GM18907 (cell line): ENCODE measurements at regions not wholly inside any gene's neighbourhood (a gene's known extent, or its start where the extent isn't known, plus 50 kb on each side); places are given as distances from the start of the nearest gene placed in this dataset.
A peak's percentile ranks its signal among the peaks of the same experiment; 100 is the strongest.

ENCODE experiments used
- ATAC-seq: cut with Tn5 transposase; IDR thresholded peaks from one replicate; pipeline ENCODE4 v1.9.1; 2021; ENCODE audit warnings: mild to moderate bottlenecking, moderate library complexity; ENCODE audit not compliant: unreplicated experiment

DNA sequence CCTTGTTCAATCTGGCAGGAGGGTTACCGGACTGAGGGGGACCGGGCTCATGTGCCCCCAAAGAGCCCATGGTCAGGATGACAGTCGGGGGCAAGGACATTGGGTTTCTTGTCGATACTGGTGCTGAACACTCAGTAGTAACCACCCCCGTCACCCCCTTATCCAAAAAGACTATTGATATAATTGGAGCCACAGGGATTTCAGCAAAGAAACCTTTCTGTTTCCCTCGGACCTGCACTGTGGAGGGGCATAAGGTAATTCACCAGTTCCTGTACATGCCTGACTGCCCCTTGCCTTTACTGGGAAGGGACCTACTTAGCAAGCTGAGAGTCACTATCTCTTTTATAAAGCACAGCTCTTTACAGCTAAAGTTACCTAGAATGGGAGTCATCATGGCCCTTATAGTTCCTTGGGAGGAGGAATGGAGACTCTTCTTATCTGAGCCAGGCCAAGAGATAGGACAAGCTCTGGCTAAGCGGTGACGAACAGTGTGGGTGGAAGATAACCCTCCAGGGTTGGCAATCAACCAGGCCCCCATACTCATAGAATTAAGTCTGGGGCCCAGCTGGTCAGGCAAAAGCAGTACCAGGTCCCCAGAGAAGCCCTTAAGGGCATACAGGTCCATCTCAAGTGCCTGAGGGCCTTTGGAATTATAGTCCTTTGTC lies 603.7 kb downstream of the UQCRFS1 start:
- ATAC-seq, result no peak

DNA sequence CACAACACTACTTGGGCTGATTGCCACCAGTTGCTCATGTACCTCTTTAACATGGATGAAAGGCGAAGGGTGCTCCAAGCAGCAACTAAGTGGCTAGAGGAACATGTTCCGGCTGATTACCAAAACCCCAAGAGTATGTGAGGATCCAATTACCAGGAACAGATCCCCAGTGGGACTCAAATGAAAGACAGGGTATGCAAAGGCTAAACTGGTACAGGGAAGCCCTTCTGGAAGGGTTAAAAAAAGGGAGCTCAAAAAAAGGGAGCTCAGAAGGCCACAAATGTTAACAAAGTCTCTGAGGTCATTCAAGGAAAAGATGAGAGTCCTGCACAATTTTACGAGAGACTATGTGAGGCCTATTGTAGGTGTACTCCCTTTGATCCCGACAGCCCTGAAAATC lies 604.7 kb downstream of the UQCRFS1 start:
- ATAC-seq, result no peak

DNA sequence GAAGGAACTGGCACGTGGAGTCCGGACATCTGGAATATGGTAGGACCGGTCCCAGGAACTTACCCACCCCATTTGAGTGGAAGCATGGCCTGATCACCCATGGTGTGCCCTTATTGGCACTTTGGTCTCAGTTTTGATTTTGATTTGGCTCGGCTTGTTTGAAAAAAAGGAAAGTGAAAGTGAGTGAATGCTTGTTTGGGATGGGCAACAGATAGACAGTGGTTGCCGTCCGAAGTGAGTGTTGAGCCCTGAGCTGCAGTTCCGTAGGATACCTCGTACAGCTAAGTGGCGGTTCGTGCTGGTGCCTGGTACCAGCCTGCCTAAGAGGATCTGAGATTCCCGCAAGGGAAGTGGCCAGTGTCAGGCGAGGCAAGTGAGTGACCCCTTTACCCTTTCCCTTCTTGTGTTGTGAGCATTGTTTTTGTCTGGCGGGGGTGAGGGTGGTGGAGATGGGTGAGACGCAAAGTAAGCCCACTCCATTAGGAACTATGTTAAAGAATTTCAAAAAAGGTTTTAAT lies 605.8 kb downstream of the UQCRFS1 start:
- no peak for ATAC-seq

DNA sequence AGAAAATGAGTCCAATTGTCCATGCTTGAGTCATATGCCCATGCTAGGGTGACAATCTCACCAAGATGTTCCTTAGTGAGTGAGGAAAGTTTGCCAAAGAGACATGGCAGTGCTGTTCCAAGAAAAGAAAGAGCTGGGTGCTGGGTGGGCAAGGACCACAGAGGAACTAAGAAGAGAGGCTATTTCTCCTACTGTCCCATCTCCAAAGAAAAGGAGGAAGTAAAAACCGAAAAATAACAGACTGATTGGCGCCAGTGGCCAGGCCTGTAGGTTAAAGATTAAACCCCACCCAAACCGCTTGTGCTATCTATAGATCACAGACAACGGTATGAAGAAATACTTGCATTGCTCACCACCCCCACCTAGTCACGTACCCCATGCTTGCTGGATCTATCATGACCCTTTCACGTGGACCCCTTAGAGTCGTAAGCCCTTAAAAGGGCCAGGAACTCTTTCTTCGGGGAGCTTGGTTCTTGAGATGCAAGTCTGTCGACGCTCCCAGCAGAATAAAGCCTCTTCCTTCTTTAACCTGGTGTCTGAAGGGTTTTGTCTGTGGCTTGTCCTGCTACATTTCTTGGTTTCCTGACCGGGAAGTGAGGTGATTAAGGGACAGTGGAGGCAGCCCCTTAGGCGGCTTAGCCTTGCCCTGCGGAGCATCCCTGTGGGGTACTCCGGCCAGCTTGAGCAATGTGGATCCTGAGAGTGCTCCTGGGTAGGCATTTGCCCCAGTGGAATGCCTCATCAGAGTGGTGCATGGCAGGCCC lies 606.5 kb downstream of the UQCRFS1 start:
- no peak for ATAC-seq

DNA sequence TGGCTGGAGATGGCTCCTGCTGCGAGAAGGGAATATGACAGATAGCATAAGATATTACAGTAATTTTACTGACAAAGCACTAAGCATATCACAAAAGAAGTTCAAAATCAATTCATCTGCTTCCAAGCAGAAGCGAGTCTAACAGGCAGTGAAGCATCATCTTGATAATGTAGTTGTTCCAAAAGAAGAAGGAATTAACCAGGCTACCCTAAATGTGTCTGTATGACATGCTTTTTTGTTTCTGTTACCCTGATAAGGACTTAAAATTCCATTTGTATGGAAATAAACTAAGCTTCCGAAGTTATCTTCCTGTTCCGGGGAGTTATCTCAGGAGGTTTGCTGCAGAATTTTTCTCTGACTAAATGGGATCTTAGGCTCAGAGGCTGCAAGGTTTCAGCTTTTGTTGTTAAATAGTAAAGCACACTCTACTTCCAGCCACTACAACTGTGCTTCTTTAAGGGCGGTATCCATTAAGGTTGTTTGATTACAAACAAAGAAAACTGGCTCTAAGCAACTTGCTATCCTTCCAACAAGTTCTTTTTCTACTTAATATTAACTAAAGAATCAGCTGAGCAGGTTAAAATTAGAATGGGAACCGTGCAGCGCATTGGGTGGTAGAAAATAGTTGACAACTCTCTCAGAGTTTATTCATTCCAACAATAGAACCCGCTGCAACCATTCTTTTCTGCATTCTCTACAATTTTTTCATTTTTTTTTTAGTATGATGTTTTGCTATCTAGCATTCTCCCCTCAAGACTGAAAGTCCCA lies 607.3 kb downstream of the UQCRFS1 start:
- ATAC-seq, result no peak

DNA sequence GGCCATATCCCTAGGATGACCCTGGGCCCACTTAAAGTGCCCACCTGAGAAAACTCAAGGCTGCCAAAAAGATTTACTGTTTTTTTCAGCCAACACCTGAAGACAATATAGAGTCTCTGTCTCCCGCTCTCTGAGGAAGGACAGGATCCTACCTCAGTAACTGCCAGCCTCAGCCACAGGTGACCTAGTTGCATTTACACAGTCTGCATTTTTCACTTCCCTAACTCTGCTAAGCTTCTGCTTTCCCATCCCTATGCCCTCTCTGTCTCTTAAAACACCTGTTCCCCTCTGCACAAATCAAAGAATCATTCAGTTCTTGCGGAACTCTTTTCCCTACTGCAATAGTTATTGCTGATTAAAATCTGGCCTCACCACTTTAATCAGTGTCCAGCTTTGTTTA lies 609.5 kb downstream of the UQCRFS1 start:
- peak; percentile 70 for ATAC-seq

DNA sequence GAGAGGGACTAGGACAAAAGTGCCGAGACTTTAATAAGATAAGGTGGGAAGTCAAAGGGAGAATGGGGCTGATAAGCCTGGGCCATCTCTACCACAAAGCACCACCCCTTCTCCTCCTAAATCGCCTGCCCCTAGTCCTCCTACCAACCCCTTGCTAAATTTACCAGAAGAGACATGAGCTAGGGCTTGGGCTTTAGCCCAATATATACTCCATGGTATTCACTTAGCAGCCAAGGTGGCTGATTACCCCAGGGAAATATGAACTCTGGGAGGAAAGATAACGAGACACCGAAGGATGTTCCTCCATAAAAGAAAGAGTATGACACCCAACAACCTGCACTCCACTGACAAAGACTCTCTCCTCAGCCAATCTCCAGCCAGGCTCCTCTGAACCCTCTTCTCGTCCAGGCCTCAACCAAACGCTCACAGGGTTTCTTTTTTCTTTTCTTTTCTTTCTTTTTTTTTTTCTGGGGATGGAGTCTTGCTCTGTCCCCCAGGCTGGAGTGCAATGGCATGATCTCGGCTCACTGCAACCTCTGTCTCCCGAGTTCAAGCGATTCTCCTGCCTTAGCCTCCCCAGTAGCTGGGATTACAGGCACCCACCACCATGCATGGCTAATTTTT lies 610.2 kb downstream of the UQCRFS1 start:
- ATAC-seq, result no peak

DNA sequence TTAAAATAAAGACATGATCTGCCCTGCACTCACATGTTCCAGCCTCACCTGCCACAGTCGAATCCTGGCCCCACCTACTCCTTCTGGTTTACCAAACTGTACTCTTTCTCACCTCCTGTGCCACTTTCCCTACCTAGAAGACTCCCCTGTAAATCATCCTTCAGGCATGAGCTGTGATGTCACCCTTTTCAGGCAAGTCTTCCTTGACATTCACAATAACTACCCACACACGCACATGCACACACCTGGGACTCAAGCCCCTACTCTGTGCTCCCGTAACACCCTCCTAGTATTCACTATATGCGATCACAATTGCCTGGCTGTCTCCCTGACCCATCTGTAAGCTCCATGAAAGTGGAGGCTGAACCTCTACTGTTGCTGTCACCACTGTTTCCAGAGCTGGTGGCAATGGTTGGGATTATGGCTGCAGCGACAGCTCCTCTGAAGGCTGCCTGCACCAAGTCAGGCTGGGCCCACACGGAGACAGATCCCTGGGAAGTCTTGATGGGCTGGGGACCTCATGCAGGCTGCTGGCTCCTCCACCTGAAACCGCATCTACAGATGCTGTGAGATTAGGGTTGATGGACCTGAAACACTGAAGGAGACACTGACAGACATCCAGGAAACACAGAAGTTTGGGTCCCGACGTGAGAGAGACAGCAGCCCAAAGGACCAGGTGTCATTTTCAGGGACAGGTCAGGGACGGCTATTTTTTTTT lies 611.1 kb downstream of the UQCRFS1 start:
- ATAC-seq, result no peak

DNA sequence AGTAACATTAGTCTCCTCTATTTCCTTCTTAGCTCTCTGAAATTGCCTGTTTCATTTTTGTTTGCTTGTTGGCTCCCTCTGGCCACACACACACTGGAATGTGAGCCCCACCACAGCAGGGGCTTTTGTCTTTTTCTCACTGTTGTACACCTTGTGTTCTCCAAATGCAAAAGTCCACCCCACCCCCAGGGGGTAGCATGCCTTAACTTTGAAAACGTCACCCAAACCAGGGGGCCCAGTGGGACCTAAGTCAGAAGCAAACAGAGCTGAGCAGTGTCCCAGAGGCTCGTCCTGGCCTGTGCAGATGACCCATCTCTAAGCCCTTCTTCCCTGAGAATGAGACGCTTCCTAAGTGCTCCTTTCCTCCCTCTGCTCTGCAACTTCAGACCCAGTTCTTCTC lies 614.1 kb downstream of the UQCRFS1 start:
- no peak for ATAC-seq

DNA sequence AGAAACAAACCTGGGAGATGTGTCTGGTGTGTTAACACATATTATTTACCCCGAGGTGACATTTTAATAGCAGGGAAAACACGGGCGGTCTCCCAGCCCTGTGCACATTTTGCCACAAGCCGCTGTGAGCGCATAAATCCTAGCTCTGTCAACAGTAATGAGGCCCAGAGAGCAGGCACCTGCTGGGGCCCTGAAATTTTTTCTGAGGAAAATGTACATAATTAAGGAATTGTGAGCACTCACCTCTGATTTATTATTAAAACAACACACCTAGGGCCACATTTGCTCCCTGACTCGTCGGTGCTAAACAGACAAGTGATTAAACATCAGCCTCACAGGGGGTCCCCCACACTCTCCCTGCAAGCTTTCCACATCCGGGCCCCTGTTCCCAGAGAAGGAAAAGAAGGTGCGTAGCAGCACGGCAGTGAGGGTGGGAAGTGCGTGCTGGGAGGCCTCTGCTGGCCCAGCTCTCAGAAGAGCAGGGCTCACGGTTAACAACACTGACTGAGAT lies 616.3 kb downstream of the UQCRFS1 start:
- ATAC-seq, result no peak

DNA sequence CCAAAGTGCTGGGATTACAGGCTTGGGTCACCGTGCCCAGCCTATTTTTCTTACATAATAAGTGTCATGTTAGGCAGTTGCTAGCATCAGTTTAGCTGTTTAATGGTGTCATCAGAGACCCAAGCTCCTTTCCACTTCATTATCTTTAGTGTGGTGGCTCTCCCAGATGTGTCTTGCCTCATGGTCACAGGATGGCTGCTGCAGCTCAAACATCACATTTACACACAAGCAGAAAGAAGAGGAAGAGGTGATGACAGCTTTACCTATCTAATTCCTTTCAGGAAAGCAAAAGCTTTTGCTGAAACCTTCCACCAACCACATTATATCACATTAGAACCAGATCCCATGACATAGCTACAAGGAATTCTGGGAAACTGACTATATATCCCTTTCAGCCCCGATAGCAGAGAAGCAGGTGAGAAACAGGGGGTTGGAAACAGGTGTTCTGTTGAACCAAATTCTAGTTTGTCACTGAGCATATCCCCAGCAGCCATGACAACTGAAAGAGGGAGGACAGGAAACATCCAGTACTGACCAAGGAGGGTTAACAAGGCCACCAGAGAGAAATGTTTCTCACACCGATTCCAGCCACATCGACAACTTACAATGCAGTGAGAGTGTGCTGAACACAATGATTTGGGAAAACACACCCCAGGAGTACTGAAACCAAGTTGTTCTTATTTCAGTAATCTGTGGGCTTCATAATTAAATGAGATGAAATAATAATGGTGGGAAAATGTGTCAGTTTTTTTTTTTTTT lies 617.0 kb downstream of the UQCRFS1 start:
- no peak for ATAC-seq

DNA sequence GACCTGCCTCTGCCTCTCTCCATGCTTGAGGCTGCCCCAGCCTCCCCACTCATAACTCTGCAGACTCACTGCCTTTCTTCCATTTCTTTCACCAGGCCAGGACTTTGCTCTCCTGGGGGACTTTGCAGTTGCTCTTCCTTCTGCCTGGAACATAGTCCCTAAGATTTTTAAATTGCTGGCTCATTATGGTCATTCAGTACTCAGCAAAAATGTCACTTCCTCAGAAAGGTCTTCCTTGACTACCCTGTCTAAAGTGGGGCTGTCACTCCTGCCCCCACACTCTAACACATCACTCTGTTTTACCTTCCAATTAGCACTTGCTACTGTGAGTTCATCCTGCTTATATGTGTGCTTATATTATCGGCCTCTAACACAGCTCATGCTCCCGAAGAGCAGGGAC lies 618.2 kb downstream of the UQCRFS1 start:
- ATAC-seq, result no peak

DNA sequence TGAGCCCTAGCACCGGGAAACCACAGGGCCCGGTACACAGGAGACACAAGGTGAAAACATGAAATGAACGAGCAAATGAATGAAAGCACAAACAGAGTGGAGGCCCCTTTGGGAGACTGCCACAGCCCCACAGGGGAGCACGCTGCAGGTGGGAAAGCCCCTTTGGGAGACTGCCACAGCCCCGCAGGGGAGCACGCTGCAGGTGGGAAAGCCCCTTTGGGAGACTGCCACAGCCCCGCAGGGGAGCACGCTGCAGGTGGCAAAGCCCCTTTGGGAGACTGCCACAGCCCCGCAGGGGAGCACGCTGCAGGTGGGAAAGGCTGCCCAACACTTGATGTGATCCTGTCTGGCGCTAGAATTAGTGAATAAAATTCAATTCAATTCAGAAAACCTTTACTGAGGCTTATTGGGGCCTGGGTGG lies 623.0 kb downstream of the UQCRFS1 start:
- ATAC-seq, result peak; percentile 61

DNA sequence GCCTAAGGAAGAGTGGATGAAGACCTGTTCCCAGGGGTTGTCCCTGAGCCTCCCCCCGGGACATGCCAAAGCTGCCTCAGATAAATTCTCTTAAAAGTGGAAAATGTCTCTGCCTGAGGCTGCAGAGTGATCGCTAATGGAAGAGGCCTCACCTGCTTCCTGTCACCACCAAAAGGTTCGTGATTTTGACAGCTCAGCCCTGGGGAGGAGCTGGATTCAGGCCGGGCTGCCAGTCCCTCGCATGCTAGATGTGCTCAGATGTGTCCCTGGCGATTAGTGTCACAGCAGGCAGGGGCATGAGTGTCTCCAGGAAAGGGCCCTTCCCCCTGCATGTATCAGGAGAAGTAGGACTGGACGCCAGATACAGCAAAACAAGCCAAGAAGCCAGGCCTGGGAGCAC lies 626.5 kb downstream of the UQCRFS1 start:
- no peak for ATAC-seq

DNA sequence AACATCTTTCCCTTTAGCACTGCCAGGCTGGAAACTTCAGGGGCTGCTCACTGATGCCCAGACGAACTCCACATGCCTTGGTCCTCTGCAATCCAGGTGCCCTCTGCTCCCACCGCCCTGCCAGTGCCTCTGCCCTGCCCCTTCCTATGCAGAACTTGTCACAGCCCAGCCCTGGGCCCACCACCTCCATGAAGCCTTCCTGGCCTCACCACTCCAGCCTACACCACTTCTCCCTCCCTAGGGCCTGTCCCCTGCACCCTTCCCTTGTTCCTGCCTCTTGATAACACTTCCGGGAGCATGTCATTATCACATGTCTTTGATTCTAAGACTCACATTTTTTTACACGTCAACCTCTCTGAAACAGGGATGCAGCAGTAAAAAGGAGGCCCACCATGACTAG lies 627.2 kb downstream of the UQCRFS1 start:
- no peak for ATAC-seq

DNA sequence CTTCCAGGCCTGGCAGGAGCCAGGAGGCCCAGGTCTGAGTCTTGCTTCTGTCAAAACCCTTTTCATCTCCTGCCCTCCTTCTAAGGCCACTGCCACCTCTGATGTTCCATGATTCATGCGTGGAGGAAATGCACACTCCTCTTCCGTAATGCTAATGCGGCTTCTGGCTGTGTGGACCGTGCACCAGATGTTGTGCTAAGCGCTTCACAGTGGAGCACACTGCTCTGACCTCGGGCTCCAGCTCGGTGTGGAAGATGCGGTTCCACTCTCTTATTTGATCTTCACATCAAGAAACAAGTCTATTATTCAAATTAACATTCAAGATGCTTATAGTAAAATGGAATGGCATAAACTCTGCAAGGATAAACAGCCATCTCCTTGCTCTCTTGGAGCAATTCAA lies 629.2 kb downstream of the UQCRFS1 start:
- no peak for ATAC-seq

DNA sequence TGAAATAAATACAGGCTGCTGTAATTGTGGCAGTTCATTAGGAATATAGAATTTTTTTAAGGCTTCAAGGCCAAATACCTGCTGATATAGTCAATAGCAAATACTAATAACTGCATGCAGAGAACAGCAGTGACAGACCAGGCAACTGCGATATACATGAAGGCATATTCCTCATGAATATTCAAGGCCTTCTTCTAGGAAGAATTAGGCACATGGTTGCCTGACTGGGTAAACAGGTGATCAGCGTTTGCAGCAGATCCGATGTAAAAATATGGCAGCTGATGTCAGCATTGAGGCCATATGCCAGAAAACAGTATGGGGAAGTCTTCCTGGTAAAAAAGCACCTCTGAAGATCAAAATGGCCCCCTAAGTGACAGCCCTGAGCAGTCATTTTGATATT lies 629.7 kb downstream of the UQCRFS1 start:
- ATAC-seq, result no peak

DNA sequence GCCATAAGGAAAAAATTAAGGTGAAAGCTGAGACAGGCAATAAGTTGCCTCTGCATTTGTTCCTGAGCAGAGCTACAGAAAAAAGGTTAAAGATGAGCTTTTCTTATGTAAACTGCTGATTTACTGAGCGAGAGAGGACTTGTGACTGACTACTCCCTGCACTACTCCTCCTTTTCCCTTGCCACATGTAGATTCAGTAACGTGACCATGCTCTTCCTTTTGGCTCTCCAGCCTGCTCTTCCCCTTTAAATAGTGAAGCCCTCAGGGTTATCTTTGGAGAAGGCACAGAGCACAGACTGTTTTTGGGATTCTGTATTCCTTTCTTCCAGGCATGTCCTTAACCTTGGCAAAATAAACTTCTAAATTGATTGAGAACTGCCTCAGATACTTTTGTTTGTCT lies 630.2 kb downstream of the UQCRFS1 start:
- no peak for ATAC-seq

DNA sequence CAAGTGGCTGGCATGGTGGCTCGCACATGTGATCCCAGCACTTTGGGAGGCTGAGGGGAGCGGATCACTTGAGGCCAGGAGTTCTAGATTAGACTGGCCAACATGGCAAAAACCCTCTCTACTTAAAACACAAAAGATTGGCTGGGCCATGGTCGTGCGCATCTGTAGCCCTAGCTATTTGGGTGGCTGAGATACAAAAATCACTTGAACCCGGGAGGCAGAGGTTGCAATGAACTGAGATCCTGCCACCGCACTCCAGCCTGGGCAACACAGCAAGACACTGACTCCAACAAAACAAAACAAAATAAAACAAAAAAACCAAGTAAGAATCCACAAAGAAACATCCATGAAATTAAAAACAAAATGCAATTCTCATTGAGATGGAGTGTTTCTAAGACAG lies 630.6 kb downstream of the UQCRFS1 start:
- ATAC-seq, result no peak

DNA sequence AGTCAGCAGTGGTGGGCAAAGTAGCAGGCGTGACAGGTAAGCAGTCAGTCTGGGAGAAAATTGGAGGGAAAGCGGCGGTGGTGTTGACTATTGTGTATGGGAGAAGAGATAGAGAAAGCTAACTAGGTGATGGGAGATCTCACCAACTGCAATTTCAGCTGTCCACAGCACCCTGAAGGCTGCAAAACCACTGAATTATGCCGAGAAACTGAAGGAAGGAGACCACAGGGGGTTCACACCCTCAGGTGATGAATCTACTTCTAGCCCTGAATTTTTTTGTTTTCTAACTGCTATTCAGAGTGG lies 631.5 kb downstream of the UQCRFS1 start:
- ATAC-seq, result no peak
